Hepatocyte (in vitro differentiated cells): ENCODE measurements at regions not wholly inside any gene's neighbourhood (a gene's known extent, or its start where the extent isn't known, plus 50 kb on each side); places are given as distances from the start of the nearest gene placed in this dataset.

ENCODE experiments used
- DNase-seq: peaks from one replicate; pipeline ENCODE4 v3.0.0-alpha.2; 2016; ENCODE audit warnings: low spot score
- H2AFZ ChIP-seq: fragments of 200-600 bp; sonication (generic); 2 replicates; pipeline ENCODE4 v1.6.0; 2016; ENCODE audit warnings: antibody characterized with exemption, mild to moderate bottlenecking
- H3K27ac ChIP-seq: fragments of 200-600 bp; sonication (generic); 2 replicates; pipeline ENCODE4 v1.5.1; 2016; ENCODE audit warnings: mild to moderate bottlenecking
- H3K27me3 ChIP-seq: fragments of 200-600 bp; sonication (generic); 2 replicates; pipeline ENCODE4 v1.6.1; 2016
- H3K36me3 ChIP-seq: fragments of 200-600 bp; sonication (generic); replicated peaks from 2 replicates; pipeline ENCODE4 v1.5.1; 2016; ENCODE audit warnings: low read depth; ENCODE audit not compliant: insufficient read depth
- H3K4me1 ChIP-seq: fragments of 200-600 bp; sonication (generic); 2 replicates; pipeline ENCODE4 v1.5.1; 2016; ENCODE audit warnings: mild to moderate bottlenecking, moderate library complexity; ENCODE audit not compliant: insufficient read depth
- H3K4me2 ChIP-seq: fragments of 200-600 bp; sonication (generic); 2 replicates; pipeline ENCODE4 v1.6.0; 2016
- H3K4me3 ChIP-seq: fragments of 200-600 bp; sonication (generic); 2 replicates; pipeline ENCODE4 v1.5.1; 2016; ENCODE audit warnings: mild to moderate bottlenecking
- H3K79me2 ChIP-seq: fragments of 200-600 bp; sonication (generic); 2 replicates; pipeline ENCODE4 v1.6.0; 2017; ENCODE audit warnings: mild to moderate bottlenecking
- H3K9me2 ChIP-seq: fragments of 200-600 bp; sonication (generic); replicated peaks from 2 replicates; pipeline ENCODE4 v1.6.0; 2017; ENCODE audit warnings: mild to moderate bottlenecking; ENCODE audit not compliant: insufficient read depth
- H3K9me3 ChIP-seq: fragments of 200-600 bp; sonication (generic); 2 replicates; pipeline ENCODE4 v1.5.1; 2016; ENCODE audit warnings: low read depth, mild to moderate bottlenecking
- H4K20me1 ChIP-seq: fragments of 200-600 bp; sonication (generic); 2 replicates; pipeline ENCODE4 v1.6.0; 2016; ENCODE audit warnings: mild to moderate bottlenecking; ENCODE audit not compliant: insufficient read depth, poor library complexity, severe bottlenecking
- CTCF ChIP-seq: fragments of 200-600 bp; sonication (generic); IDR thresholded peaks from 2 replicates; pipeline ENCODE4 v1.5.1; 2016; ENCODE audit warnings: antibody characterized with exemption, mild to moderate bottlenecking; ENCODE audit not compliant: poor library complexity
- EZH2 ChIP-seq: fragments of 200-600 bp; sonication (generic); IDR thresholded peaks from 2 replicates; pipeline ENCODE4 v1.6.1; 2016; ENCODE audit warnings: antibody characterized with exemption, mild to moderate bottlenecking, borderline replicate concordance
- EZH2phosphoT487 ChIP-seq: fragments of 200-600 bp; sonication (generic); IDR thresholded peaks from one replicate; pipeline ENCODE4 v1.6.1; 2018; ENCODE audit warnings: antibody characterized with exemption, mild to moderate bottlenecking, low read depth, moderate library complexity; ENCODE audit not compliant: unreplicated experiment, severe bottlenecking
- WGBS: methylation state at CpG from one replicate; pipeline ENCODE4 v1.1.6; 2016; ENCODE audit warnings: low lambda C conversion rate; ENCODE audit errors: missing lambda C conversion rate; 5-methylcytosine and 5-hydroxymethylcytosine counted together

GRCh38 chr15:92232317-92232716 lies 161.4 kb upstream of the ST8SIA2 start:
- no peak for DNase-seq
- Histone ChIP-seq H3K27ac (no peak overlapping the region), H4K20me1 (no peaks in the 10 kb centered on the region), H3K9me3 (peaks cover 4% of the 10 kb centered on the region), H3K9me2 (no peaks in the 10 kb centered on the region), H2AFZ (no peak overlapping the region), H3K36me3 (no peaks in the 10 kb centered on the region), H3K4me2 (no peak overlapping the region), H3K79me2 (no peaks in the 10 kb centered on the region), H3K27me3 (no peaks in the 10 kb centered on the region), H3K4me1 (no peaks in the 10 kb centered on the region), H3K4me3 (no peak overlapping the region)
- WGBS: 71% methylated on average over 7 of the region's 7 CpGs
- TF ChIP-seq EZH2phosphoT487: no peak
- no peak for TF ChIP-seq EZH2
- no peak for TF ChIP-seq CTCF

- Histone ChIP-seq H3K79me2 (no peaks in the 10 kb centered on the region), H3K27ac (no peak overlapping the region), H3K9me3 (peaks cover 4% of the 10 kb centered on the region), H3K4me3 (no peak overlapping the region), H3K4me1 (no peaks in the 10 kb centered on the region), H2AFZ (no peak overlapping the region), H3K27me3 (no peaks in the 10 kb centered on the region), H3K36me3 (no peaks in the 10 kb centered on the region), H3K4me2 (no peak overlapping the region), H3K9me2 (no peaks in the 10 kb centered on the region), H4K20me1 (no peaks in the 10 kb centered on the region)
- TF ChIP-seq EZH2phosphoT487: no peak
- no peak for TF ChIP-seq EZH2
- 95% methylated on average over 1 of the region's 1 CpG for WGBS
- DNase-seq: no peak
These were observed 160.8 kb upstream of the ST8SIA2 start for GRCh38 chr15:92232876-92233275.

GRCh38 chr15:92243227-92243626 lies 150.5 kb upstream of the ST8SIA2 start:
- 81% methylated on average over 3 of the region's 3 CpGs for WGBS
- H2AFZ ChIP-seq: no peak overlapping the region
- no peak overlapping the region for H3K4me3 ChIP-seq
- H3K27me3 ChIP-seq: peaks cover 27% of the 10 kb centered on the region
- no peaks in the 10 kb centered on the region for H4K20me1 ChIP-seq
- no peaks in the 10 kb centered on the region for H3K9me2 ChIP-seq
- H3K9me3 ChIP-seq: no peaks in the 10 kb centered on the region
- H3K4me1 ChIP-seq: no peaks in the 10 kb centered on the region
- no peaks in the 10 kb centered on the region for H3K36me3 ChIP-seq
- no peak overlapping the region for H3K4me2 ChIP-seq
- no peaks in the 10 kb centered on the region for H3K79me2 ChIP-seq
- no peak for TF ChIP-seq EZH2
- TF ChIP-seq EZH2phosphoT487: no peak
- TF ChIP-seq CTCF: no peak
- DNase-seq: no peak
- no peak overlapping the region for H3K27ac ChIP-seq

GRCh38 chr15:92244703-92245102 lies 149.0 kb upstream of the ST8SIA2 start:
- WGBS: 67% methylated on average over 1 of the region's 1 CpG
- Histone ChIP-seq H3K36me3 (no peaks in the 10 kb centered on the region), H3K4me3 (no peak overlapping the region), H4K20me1 (no peaks in the 10 kb centered on the region), H3K79me2 (no peaks in the 10 kb centered on the region), H3K9me2 (no peaks in the 10 kb centered on the region), H3K4me2 (no peak overlapping the region), H3K27ac (no peak overlapping the region), H3K4me1 (no peaks in the 10 kb centered on the region), H3K9me3 (no peaks in the 10 kb centered on the region), H3K27me3 (peaks cover 27% of the 10 kb centered on the region), H2AFZ (no peak overlapping the region)
- no peak for DNase-seq
- TF ChIP-seq CTCF (no peak), EZH2 (no peak), EZH2phosphoT487 (no peak)
